K562 (cell line): ENCODE measurements at regions not wholly inside any gene's neighbourhood (a gene's known extent, or its start where the extent isn't known, plus 50 kb on each side); places are given as distances from the start of the nearest gene placed in this dataset.

Experiments
- ATAC-seq: fragments of 200-7000 bp; cut with Tn5 transposase; 3 replicates; pipeline ENCODE4 v1.9.1; 2020; ENCODE audit warnings: moderate library complexity
- BruUV-seq: library from RNA; stranded (reverse); fragments of 400-500 nt; replicated peaks from 2 replicates; lab custom pipeline; 2021; lab: Mats Ljungman, UMichigan
- CTCF ChIA-PET: fragments of 300-600 bp; formaldehyde crosslinking; extraction: SDS; loops from one replicate; lab custom pipeline; 2021; ENCODE audit warnings: low intra/inter-chr PET ratio; lab: Yijun Ruan, JAX
- POLR2A ChIA-PET: fragments of 300-600, 350-650 bp; sonication (Branson Sonifier 250); formaldehyde crosslinking; extraction: SDS; loops from one replicate; lab custom pipeline; 2021; ENCODE audit warnings: antibody characterized with exemption, inconsistent platforms; lab: Yijun Ruan, JAX
- DNase-seq, 4 experiments: peaks; one replicate each; pipeline versions ENCODE4 v3.0.0 to v3.0.0-alpha.2; 2011 to 2018; ENCODE audit warnings: low spot score in 3 of 4, mixed read lengths in 3 of 4; ENCODE audit errors: extremely low read depth in 1 of 4
- FAIRE-seq: peaks from 2 replicates; lab custom pipeline; 2011; peaks lifted over from hg19 to GRCh38; lab: Jason Lieb, UNC
- H2AFZ ChIP-seq: 2 replicates; pipeline ENCODE4 v1.6.0; 2011; ENCODE audit warnings: low read depth, low read length, control low read depth, inconsistent platforms
- H3K27ac ChIP-seq: fragments of 200-600 bp; 3 replicates; pipeline ENCODE4 v1.8.0; 2011; ENCODE audit warnings: low read depth, mild to moderate bottlenecking, control low read depth, inconsistent platforms, low read length, moderate library complexity, mixed read lengths; ENCODE audit errors: extremely low read depth
- H3K27me3 ChIP-seq, 2 experiments: fragments of 300-600 bp in 1 of 2; 2 replicates in 1 of 2; 3 replicates in 1 of 2; pipeline versions ENCODE4 v1.6.0 to v1.8.0; 2011; ENCODE audit warnings: inconsistent platforms in 2 of 2, low read length in 2 of 2, mild to moderate bottlenecking in 1 of 2, mixed read lengths in 1 of 2, moderate library complexity in 1 of 2; ENCODE audit not compliant: control insufficient read depth in 2 of 2, insufficient read depth in 2 of 2
- H3K36me3 ChIP-seq: fragments of 300-600 bp; 3 replicates; pipeline ENCODE4 v1.8.0; 2011; ENCODE audit warnings: mild to moderate bottlenecking, low read length, inconsistent platforms; ENCODE audit not compliant: control insufficient read depth, insufficient read depth
- H3K4me1 ChIP-seq, 2 experiments: fragments of 200-600 bp in 1 of 2; replicated peaks in 1 of 2; 2 replicates in 1 of 2; 3 replicates in 1 of 2; pipeline versions ENCODE4 v1.5.1 to v1.8.0; 2011; ENCODE audit warnings: inconsistent platforms in 2 of 2, low read length in 2 of 2, mild to moderate bottlenecking in 1 of 2, mixed read lengths in 1 of 2, moderate library complexity in 1 of 2; ENCODE audit not compliant: control insufficient read depth in 2 of 2, insufficient read depth in 2 of 2
- H3K4me2 ChIP-seq: 2 replicates; pipeline ENCODE4 v1.6.1; 2011; ENCODE audit warnings: low read length, control low read depth, inconsistent platforms, mixed read lengths; ENCODE audit not compliant: insufficient read depth
- H3K4me3 ChIP-seq: fragments of 200-600 bp; sonication (generic), shearing (Covaris generic); 2 replicates; pipeline ENCODE4 v1.5.1; 2016; ENCODE audit warnings: control low read depth, inconsistent platforms
- H3K79me2 ChIP-seq: fragments of 200-600 bp; 3 replicates; pipeline ENCODE4 v1.8.0; 2011; ENCODE audit warnings: low read length, inconsistent platforms; ENCODE audit not compliant: control insufficient read depth, insufficient read depth
- H3K9ac ChIP-seq, 2 experiments: 2 replicates each; pipeline versions ENCODE4 v1.6.0 to v1.6.1; 2011; ENCODE audit warnings: low read depth in 2 of 2, low read length in 2 of 2, control low read depth in 1 of 2, inconsistent platforms in 1 of 2, mild to moderate bottlenecking in 1 of 2, mixed read lengths in 1 of 2; ENCODE audit not compliant: insufficient read depth in 1 of 2
- H3K9me1 ChIP-seq: one replicate; pipeline ENCODE4 v1.6.0; 2011; ENCODE audit warnings: inconsistent platforms, mild to moderate bottlenecking, low read length, moderate library complexity; ENCODE audit not compliant: control insufficient read depth, insufficient read depth
- H3K9me3 ChIP-seq: replicated peaks from 2 replicates; pipeline ENCODE4 v1.5.1; 2011; ENCODE audit warnings: low read depth, low read length, inconsistent platforms; ENCODE audit not compliant: control insufficient read depth, insufficient read depth
- H4K20me1 ChIP-seq: replicated peaks from 2 replicates; pipeline ENCODE4 v1.6.1; 2011; ENCODE audit warnings: low read length, inconsistent platforms, mixed read lengths; ENCODE audit not compliant: control insufficient read depth, insufficient read depth
- C11orf30 ChIP-seq: fragments of 450-650 bp; IDR thresholded peaks from 2 replicates; pipeline ENCODE4 v1.6.1; 2016; ENCODE audit warnings: low read depth, mild to moderate bottlenecking
- CAMTA2 ChIP-seq: fragments of 250-450 bp; sonication (Bioruptor Pico); conservative IDR thresholded peaks from 2 replicates; pipeline ENCODE4 v1.5.1; 2022
- CBFA2T3 ChIP-seq: fragments of 450-650 bp; IDR thresholded peaks from 2 replicates; pipeline ENCODE4 v1.6.1; 2017
- ESRRA ChIP-seq: fragments of 450-650 bp; IDR thresholded peaks from 2 replicates; pipeline ENCODE4 v1.6.1; 2014; ENCODE audit warnings: low read depth, mild to moderate bottlenecking, moderate library complexity, borderline replicate concordance
- KHSRP ChIP-seq: fragments of 450-650 bp; IDR thresholded peaks from 2 replicates; pipeline ENCODE4 v1.6.1; 2017
- NCOA6 ChIP-seq: fragments of 450-650 bp; IDR thresholded peaks from 2 replicates; pipeline ENCODE4 v1.6.1; 2017; ENCODE audit warnings: mild to moderate bottlenecking
- PPARD ChIP-seq: fragments of 250-450 bp; sonication (Bioruptor Pico); IDR thresholded peaks from 2 replicates; pipeline ENCODE4 v1.8.0; 2022; ENCODE audit warnings: inconsistent platforms, mild to moderate bottlenecking, moderate library complexity
- RBM34 ChIP-seq: fragments of 200-400 bp; formaldehyde crosslinking; IDR thresholded peaks from 2 replicates; pipeline ENCODE4 v1.6.1; 2018; ENCODE audit warnings: low read length, borderline replicate concordance; ENCODE audit not compliant: insufficient read depth
- ZNF134 ChIP-seq: fragments of 250-450 bp; sonication (Bioruptor Pico); conservative IDR thresholded peaks from 2 replicates; pipeline ENCODE4 v1.4.0; 2020
- ZNF282 ChIP-seq: sonication (generic); formaldehyde crosslinking; IDR thresholded peaks from 2 replicates; pipeline ENCODE4 v1.8.1; 2023; ENCODE audit warnings: missing genetic modification reagents
- ZNF316 ChIP-seq: fragments of 450-650 bp; IDR thresholded peaks from 2 replicates; pipeline ENCODE4 v1.6.1; 2016
- ZNF561 ChIP-seq: fragments of 450-650 bp; formaldehyde crosslinking; conservative IDR thresholded peaks from 2 replicates; pipeline ENCODE4 v1.4.0; 2020; ENCODE audit warnings: mild to moderate bottlenecking, moderate library complexity
- ZNF76 ChIP-seq: fragments of 250-450 bp; sonication (Bioruptor Pico); IDR thresholded peaks from 2 replicates; pipeline ENCODE4 v1.4.0; 2020; ENCODE audit warnings: mild to moderate bottlenecking, moderate library complexity, borderline replicate concordance
- WGBS: fragments of 100-300 bp; shearing (Covaris generic); methylation state at CpG from one replicate; pipeline ENCODE4 v1.1.6; 2016; ENCODE audit warnings: low coverage, mixed read lengths; ENCODE audit not compliant: insufficient coverage; ENCODE audit errors: missing lambda C conversion rate; 5-methylcytosine and 5-hydroxymethylcytosine counted together
- in situ Hi-C: fragments of 300-500 bp; cut with MboI; formaldehyde crosslinking; loops from 4 replicates; pipeline ENCODE4 v1.15.0; 2018; ENCODE audit warnings: inconsistent platforms, mixed read lengths
- intact Hi-C: fragments of 100-400 bp; cut with micrococcal nuclease; formaldehyde crosslinking; loops from 2 replicates; pipeline ENCODE4 v1.14.2; 2022
- TF ChIP-seq, protein P1 (sequence below): fragments of 450-650 bp; IDR thresholded peaks from 2 replicates; pipeline ENCODE4 v1.7.0; 2016; ENCODE audit warnings: borderline replicate concordance

DNA sequence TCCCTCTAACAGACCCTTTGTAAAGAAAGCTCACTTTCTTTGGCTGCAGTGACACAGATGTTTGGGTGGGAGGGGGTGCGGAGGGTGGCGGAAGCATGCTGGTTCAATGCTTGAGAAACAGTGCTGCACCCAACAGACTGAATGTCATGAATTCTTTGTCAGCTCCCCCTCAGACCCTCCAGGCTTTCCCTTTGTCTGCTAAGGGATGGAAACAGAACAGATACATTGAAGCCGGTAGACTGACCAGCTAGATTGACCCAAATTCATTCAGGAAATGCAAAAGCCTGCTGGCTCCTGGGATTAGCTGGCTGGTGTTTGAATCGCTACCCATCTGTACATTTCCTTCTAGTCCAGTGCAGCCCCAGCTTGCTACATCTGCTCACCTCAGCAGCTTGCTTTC, 90.8 kb upstream of the PAK3 start:
- Histone ChIP-seq H3K9me1 (no peaks in the 10 kb centered on the region), H3K4me2 (no peak overlapping the region), H3K27me3 (no peaks in the 10 kb centered on the region), H4K20me1 (no peaks in the 10 kb centered on the region), H3K9me3 (no peaks in the 10 kb centered on the region), H3K79me2 (no peaks in the 10 kb centered on the region), H3K4me1 (no peaks in the 10 kb centered on the region), H3K36me3 (no peaks in the 10 kb centered on the region), H3K4me3 (no peak overlapping the region), H2AFZ (no peak overlapping the region), H3K27ac (no peak overlapping the region), H3K9ac (no peak overlapping the region)
- no peak for DNase-seq
- intact Hi-C loops: no loop called here
- ChIA-PET CTCF (no interaction called here), POLR2A (no interaction called here)
- BruUV-seq: no TSS peak
- no peak for FAIRE-seq
- no peak for TF ChIP-seq ZNF561 (CRISPR knock-in tag)
- no peak for TF ChIP-seq RBM34
- WGBS: 0% methylated on average over 2 of the region's 4 CpGs
- in situ Hi-C loops: no loop called here
- ATAC-seq: no peak

DNA sequence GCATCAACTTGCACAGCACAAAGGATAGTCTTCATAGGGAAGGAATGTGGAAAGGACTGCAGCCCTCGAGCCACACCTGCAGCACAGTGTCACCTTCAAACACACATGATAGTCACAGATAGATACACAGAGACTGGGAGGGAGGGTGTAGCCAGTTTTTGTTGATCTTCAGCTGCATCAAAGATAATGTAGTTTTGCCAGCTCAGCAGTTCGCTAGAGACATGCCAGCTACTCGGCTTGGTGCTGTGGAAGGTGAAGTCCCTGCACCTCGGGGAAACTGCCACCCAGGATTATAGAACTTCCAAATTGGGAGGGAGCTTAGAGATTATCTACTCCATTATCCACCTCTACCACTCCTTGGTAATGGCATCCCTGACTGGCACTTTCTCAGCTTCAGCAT, 92.9 kb upstream of the PAK3 start:
- ATAC-seq: no peak
- ChIA-PET POLR2A (no interaction called here), CTCF (no interaction called here)
- Histone ChIP-seq H3K4me3 (no peak overlapping the region), H3K4me2 (no peak overlapping the region), H3K4me1 (no peaks in the 10 kb centered on the region), H3K9me1 (no peaks in the 10 kb centered on the region), H3K27ac (no peak overlapping the region), H3K9me3 (no peaks in the 10 kb centered on the region), H3K79me2 (no peaks in the 10 kb centered on the region), H3K27me3 (no peaks in the 10 kb centered on the region), H3K36me3 (no peaks in the 10 kb centered on the region), H4K20me1 (no peaks in the 10 kb centered on the region), H2AFZ (no peak overlapping the region), H3K9ac (no peak overlapping the region)
- intact Hi-C loops (no loop called here), in situ Hi-C loops (no loop called here)
- FAIRE-seq: no peak
- BruUV-seq: no TSS peak
- no peak for DNase-seq
- WGBS: 0% methylated on average over 4 of the region's 4 CpGs
- TF ChIP-seq PPARD (CRISPR knock-in tag) (no peak), NCOA6 (no peak), C11orf30 (0 out of 2 replicates have a peak, but pooled peaks have one; percentile 13), ZNF134 (CRISPR knock-in tag) (no peak), ZNF282 (no peak), CBFA2T3 (no peak), ESRRA (no peak), ZNF316 (peak; percentile 27; the same call in 1 of the 2 replicates), CAMTA2 (no peak), ZNF76 (CRISPR knock-in tag) (no peak), KHSRP (no peak)
- TF ChIP-seq, protein P1, sequence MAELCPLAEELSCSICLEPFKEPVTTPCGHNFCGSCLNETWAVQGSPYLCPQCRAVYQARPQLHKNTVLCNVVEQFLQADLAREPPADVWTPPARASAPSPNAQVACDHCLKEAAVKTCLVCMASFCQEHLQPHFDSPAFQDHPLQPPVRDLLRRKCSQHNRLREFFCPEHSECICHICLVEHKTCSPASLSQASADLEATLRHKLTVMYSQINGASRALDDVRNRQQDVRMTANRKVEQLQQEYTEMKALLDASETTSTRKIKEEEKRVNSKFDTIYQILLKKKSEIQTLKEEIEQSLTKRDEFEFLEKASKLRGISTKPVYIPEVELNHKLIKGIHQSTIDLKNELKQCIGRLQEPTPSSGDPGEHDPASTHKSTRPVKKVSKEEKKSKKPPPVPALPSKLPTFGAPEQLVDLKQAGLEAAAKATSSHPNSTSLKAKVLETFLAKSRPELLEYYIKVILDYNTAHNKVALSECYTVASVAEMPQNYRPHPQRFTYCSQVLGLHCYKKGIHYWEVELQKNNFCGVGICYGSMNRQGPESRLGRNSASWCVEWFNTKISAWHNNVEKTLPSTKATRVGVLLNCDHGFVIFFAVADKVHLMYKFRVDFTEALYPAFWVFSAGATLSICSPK: no peak
